ENCODE measurements at regions not wholly inside any gene's neighbourhood (a gene's known extent, or its start where the extent isn't known, plus 50 kb on each side); places are given as distances from the start of the nearest gene placed in this dataset.

DNA sequence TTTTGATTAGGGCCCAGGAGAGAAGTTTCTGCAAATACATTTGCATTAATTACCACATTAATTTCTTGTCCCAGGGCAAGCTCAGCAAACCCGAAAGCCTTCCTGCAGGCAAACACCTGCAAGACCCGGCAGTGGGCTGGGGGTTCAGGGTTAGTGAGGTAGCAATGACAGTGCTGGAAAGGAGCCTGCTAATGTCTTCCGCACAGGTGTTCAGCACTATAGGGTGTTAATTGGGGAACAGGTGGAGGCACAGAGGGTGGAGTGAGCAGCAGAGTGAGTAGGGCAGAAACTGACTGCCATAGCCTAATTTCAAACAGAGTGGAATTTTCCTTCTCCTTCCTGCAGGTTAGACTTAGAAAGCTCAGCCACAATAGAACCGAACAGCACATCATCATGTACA lies 50.9 kb upstream of the UBASH3B start:
- Histone ChIP-seq H3K4me3 (ENCODE audit: insufficient read depth, low read depth, low read length) (no peak overlapping the region), H3K9ac (ENCODE audit: low read length) (no peak overlapping the region), H2AFZ (ENCODE audit: low read depth, low read length) (no peak overlapping the region), H3K9me3 (ENCODE audit: insufficient read depth, low read depth, low read length) (no peaks in the 10 kb centered on the region), H3K27me3 (ENCODE audit: insufficient read depth, low read length) (no peaks in the 10 kb centered on the region), H3K36me3 (ENCODE audit: insufficient read depth, low read length) (no peaks in the 10 kb centered on the region), H3K79me2 (ENCODE audit: insufficient read depth, low read length) (no peaks in the 10 kb centered on the region), H3K4me1 (ENCODE audit: insufficient read depth, low read length) (no peaks in the 10 kb centered on the region), H3K4me2 (ENCODE audit: low read length) (no peak overlapping the region), H3K27ac (ENCODE audit: low read depth, low read length) (no peak overlapping the region), H4K20me1 (ENCODE audit: insufficient read depth, low read length) (no peaks in the 10 kb centered on the region)
- DNase-seq (ENCODE audit: low read depth) (no peak), FAIRE-seq (no peak)
- Mint-ChIP-seq H3K4me1 (ENCODE audit: low read depth, unreplicated experiment) (peaks cover 26% of the 10 kb centered on the region), H3K27ac (ENCODE audit: unreplicated experiment) (no peak overlapping the region), H3K27me3 (ENCODE audit: low read depth, unreplicated experiment) (no peaks in the 10 kb centered on the region), H3K9me3 (ENCODE audit: unreplicated experiment) (no peaks in the 10 kb centered on the region), H3K36me3 (ENCODE audit: low read depth, unreplicated experiment) (no peaks in the 10 kb centered on the region), H3K4me3 (ENCODE audit: unreplicated experiment) (no peak overlapping the region)
- TF ChIP-seq, protein P1, sequence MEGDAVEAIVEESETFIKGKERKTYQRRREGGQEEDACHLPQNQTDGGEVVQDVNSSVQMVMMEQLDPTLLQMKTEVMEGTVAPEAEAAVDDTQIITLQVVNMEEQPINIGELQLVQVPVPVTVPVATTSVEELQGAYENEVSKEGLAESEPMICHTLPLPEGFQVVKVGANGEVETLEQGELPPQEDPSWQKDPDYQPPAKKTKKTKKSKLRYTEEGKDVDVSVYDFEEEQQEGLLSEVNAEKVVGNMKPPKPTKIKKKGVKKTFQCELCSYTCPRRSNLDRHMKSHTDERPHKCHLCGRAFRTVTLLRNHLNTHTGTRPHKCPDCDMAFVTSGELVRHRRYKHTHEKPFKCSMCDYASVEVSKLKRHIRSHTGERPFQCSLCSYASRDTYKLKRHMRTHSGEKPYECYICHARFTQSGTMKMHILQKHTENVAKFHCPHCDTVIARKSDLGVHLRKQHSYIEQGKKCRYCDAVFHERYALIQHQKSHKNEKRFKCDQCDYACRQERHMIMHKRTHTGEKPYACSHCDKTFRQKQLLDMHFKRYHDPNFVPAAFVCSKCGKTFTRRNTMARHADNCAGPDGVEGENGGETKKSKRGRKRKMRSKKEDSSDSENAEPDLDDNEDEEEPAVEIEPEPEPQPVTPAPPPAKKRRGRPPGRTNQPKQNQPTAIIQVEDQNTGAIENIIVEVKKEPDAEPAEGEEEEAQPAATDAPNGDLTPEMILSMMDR (IDR thresholded peaks at IDR 0.05; ENCODE audit: insufficient read depth, low read depth, low read length) = no peak
- TF ChIP-seq EZH2 (IDR thresholded peaks at IDR 0.05; ENCODE audit: insufficient read depth, low read length) = no peak

DNA sequence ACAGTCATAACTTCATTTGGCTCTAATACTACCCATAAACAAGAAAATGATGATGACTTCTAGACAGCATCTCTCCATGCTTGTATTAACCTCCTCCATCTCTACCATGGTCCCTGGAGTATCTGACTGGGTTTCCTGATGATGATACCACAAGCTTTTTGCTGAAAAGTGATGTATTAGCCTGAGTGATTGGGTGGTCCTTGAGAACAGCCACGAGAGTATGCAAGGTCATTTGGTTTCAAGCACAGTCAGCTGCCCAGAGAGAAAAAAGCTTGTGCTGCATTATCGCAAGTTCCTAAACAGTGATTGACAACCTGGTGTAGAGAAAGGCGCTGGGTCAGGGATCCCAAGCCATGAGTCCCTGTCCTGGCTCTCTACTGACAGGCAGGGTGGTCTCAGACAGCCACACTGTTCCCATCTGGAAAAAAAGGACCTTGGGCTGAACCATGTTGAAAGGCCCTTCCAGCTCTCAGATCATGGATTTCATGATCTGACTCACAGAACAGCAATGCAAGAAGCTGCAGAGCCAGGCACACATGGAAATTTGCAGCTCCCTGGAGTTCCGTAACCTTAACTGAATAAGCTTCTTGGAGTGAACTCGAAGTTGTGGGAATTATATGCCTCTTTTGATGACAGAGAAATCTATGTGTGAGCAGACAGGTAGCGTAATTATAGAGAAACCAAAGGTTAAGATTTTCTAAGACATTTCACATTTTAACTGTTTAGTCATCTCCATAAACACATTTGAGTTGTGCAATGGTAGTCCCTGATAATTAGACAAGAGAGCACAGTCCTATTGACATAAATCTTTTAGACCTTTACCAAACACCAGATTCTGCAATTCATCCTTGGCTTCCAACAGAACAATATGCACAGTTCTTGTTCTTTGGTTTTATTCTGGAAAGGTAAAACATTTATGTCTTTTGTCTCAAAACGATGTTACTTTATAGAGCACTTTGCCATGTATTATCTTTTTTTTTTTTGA lies 54.1 kb upstream of the UBASH3B start:
- Histone ChIP-seq H3K4me2 (ENCODE audit: low read length) (no peak overlapping the region), H3K79me2 (ENCODE audit: insufficient read depth, low read length) (no peaks in the 10 kb centered on the region), H4K20me1 (ENCODE audit: insufficient read depth, low read length) (no peaks in the 10 kb centered on the region), H3K27me3 (ENCODE audit: insufficient read depth, low read length) (no peaks in the 10 kb centered on the region), H3K4me3 (ENCODE audit: insufficient read depth, low read depth, low read length) (no peak overlapping the region), H3K4me1 (ENCODE audit: insufficient read depth, low read length) (peaks cover 7% of the 10 kb centered on the region), H3K27ac (ENCODE audit: low read depth, low read length) (no peak overlapping the region), H2AFZ (ENCODE audit: low read depth, low read length) (no peak overlapping the region), H3K9ac (ENCODE audit: low read length) (no peak overlapping the region), H3K9me3 (ENCODE audit: insufficient read depth, low read depth, low read length) (no peaks in the 10 kb centered on the region), H3K36me3 (ENCODE audit: insufficient read depth, low read length) (no peaks in the 10 kb centered on the region)
- H3K4me1 Mint-ChIP-seq (ENCODE audit: low read depth, unreplicated experiment) = peaks cover 33% of the 10 kb centered on the region
- H3K36me3 Mint-ChIP-seq (ENCODE audit: low read depth, unreplicated experiment) = no peaks in the 10 kb centered on the region
- H3K27ac Mint-ChIP-seq (ENCODE audit: unreplicated experiment) = peak overlapping the region; percentile 67
- no peak overlapping the region for H3K4me3 Mint-ChIP-seq (ENCODE audit: unreplicated experiment)
- no peaks in the 10 kb centered on the region for H3K9me3 Mint-ChIP-seq (ENCODE audit: unreplicated experiment)
- DNase-seq (ENCODE audit: low read depth) (peak; percentile 80), FAIRE-seq (peak; percentile 90)
- TF ChIP-seq, protein P1 (IDR thresholded peaks at IDR 0.05; ENCODE audit: insufficient read depth, low read depth, low read length) = no peak
- TF ChIP-seq EZH2 (IDR thresholded peaks at IDR 0.05; ENCODE audit: insufficient read depth, low read length) = no peak
- H3K27me3 Mint-ChIP-seq (ENCODE audit: low read depth, unreplicated experiment) = no peaks in the 10 kb centered on the region

DNA sequence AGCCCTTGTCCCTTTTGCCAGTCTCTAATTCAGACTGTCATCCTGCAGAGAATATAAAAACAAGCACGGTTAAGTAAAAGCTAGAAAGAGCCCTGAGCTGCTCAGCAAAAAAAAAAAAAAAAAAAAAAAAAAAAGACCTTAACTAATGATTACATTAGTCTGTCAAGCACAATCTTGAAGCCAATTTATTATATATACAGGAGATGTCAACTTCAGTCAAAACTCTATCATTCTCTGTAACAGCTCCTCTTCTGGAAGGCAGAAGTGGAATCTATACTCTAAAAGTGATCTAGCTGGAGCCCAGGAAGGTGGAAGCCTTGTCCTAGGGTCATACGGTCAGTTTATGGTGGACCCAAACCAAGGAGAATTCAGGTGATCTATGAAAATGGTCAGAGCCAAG lies 55.2 kb upstream of the UBASH3B start:
- H3K4me1 Mint-ChIP-seq (ENCODE audit: low read depth, unreplicated experiment) = peaks cover 33% of the 10 kb centered on the region
- Histone ChIP-seq H4K20me1 (ENCODE audit: insufficient read depth, low read length) (no peaks in the 10 kb centered on the region), H3K27ac (ENCODE audit: low read depth, low read length) (no peak overlapping the region), H3K4me2 (ENCODE audit: low read length) (no peak overlapping the region), H2AFZ (ENCODE audit: low read depth, low read length) (no peak overlapping the region), H3K9me3 (ENCODE audit: insufficient read depth, low read depth, low read length) (no peaks in the 10 kb centered on the region), H3K4me3 (ENCODE audit: insufficient read depth, low read depth, low read length) (no peak overlapping the region), H3K4me1 (ENCODE audit: insufficient read depth, low read length) (peaks cover 7% of the 10 kb centered on the region), H3K79me2 (ENCODE audit: insufficient read depth, low read length) (no peaks in the 10 kb centered on the region), H3K9ac (ENCODE audit: low read length) (no peak overlapping the region), H3K36me3 (ENCODE audit: insufficient read depth, low read length) (no peaks in the 10 kb centered on the region), H3K27me3 (ENCODE audit: insufficient read depth, low read length) (no peaks in the 10 kb centered on the region)
- H3K36me3 Mint-ChIP-seq (ENCODE audit: low read depth, unreplicated experiment) = no peaks in the 10 kb centered on the region
- no peaks in the 10 kb centered on the region for H3K27me3 Mint-ChIP-seq (ENCODE audit: low read depth, unreplicated experiment)
- H3K27ac Mint-ChIP-seq (ENCODE audit: unreplicated experiment) = peak overlapping the region; percentile 55
- H3K4me3 Mint-ChIP-seq (ENCODE audit: unreplicated experiment) = no peak overlapping the region
- TF ChIP-seq, protein P1 (IDR thresholded peaks at IDR 0.05; ENCODE audit: insufficient read depth, low read depth, low read length) = no peak
- no peak for TF ChIP-seq EZH2 (IDR thresholded peaks at IDR 0.05; ENCODE audit: insufficient read depth, low read length)
- H3K9me3 Mint-ChIP-seq (ENCODE audit: unreplicated experiment) = no peaks in the 10 kb centered on the region
- FAIRE-seq (no peak), DNase-seq (ENCODE audit: low read depth) (no peak)

Data from astrocyte (in vitro differentiated cells and primary cell).